IMR-90 (cell line): ENCODE measurements at regions not wholly inside any gene's neighbourhood (a gene's known extent, or its start where the extent isn't known, plus 50 kb on each side); places are given as distances from the start of the nearest gene placed in this dataset.
"Not testable (repeated sequence)": the region's sequence is repeated elsewhere in the genome, so short reads cannot be mapped to it uniquely, and the experiment has no call there.

ENCODE experiments used
- ATAC-seq: fragments of 200-7000 bp; cut with Tn5 transposase; 2 replicates; pipeline ENCODE4 v1.9.1; 2020; ENCODE audit warnings: low read depth, mild to moderate bottlenecking, moderate library complexity
- BruUV-seq: library from RNA; stranded (reverse); fragments of 400-500 nt; replicated peaks from 2 replicates; lab custom pipeline; 2021; lab: Mats Ljungman, UMichigan
- CTCF ChIA-PET: fragments of 300-600 bp; formaldehyde crosslinking; extraction: SDS; loops from one replicate; lab custom pipeline; 2021; ENCODE audit warnings: antibody characterized with exemption; lab: Yijun Ruan, JAX
- POLR2A ChIA-PET: fragments of 300-600 bp; sonication (Branson Sonifier 250); formaldehyde crosslinking; loops from one replicate; lab custom pipeline; 2022; ENCODE audit warnings: antibody characterized with exemption; ENCODE audit not compliant: unreplicated experiment; lab: Charles Lee
- DNase-seq: peaks from one replicate; pipeline ENCODE4 v3.0.0; 2013
- H2AFZ ChIP-seq: replicated peaks from 2 replicates; pipeline ENCODE3; 2013; ENCODE audit warnings: low read length, mild to moderate bottlenecking; ENCODE audit not compliant: poor library complexity
- H2AK5ac ChIP-seq: 2 replicates; pipeline ENCODE4 v1.6.1; 2013; ENCODE audit warnings: low read depth, low read length, inconsistent platforms
- H2AK9ac ChIP-seq: replicated peaks from 2 replicates; pipeline ENCODE3; 2013; ENCODE audit warnings: mild to moderate bottlenecking, low read depth, low read length, moderate library complexity; ENCODE audit not compliant: poor library complexity
- H2BK120ac ChIP-seq: 2 replicates; pipeline ENCODE4 v1.6.1; 2013; ENCODE audit warnings: low read depth, low read length, inconsistent platforms
- H2BK15ac ChIP-seq: 3 replicates; pipeline ENCODE4 v1.6.1; 2013; ENCODE audit warnings: low read depth, low read length, inconsistent platforms
- H2BK20ac ChIP-seq: 2 replicates; pipeline ENCODE4 v1.6.1; 2013; ENCODE audit warnings: low read depth, mild to moderate bottlenecking, inconsistent platforms, low read length, moderate library complexity
- H2BK5ac ChIP-seq: 2 replicates; pipeline ENCODE4 v1.6.1; 2013; ENCODE audit warnings: mild to moderate bottlenecking, low read depth, low read length, inconsistent platforms; ENCODE audit not compliant: poor library complexity, severe bottlenecking
- H3K14ac ChIP-seq: replicated peaks from 2 replicates; pipeline ENCODE4 v1.6.1; 2013; ENCODE audit warnings: low read depth, low read length, inconsistent platforms
- H3K18ac ChIP-seq: 2 replicates; pipeline ENCODE4 v1.6.1; 2013; ENCODE audit warnings: low read depth, low read length, control low read depth
- H3K23ac ChIP-seq: 2 replicates; pipeline ENCODE4 v1.6.1; 2013; ENCODE audit warnings: low read depth, low read length, inconsistent platforms
- H3K27ac ChIP-seq: 2 replicates; pipeline ENCODE4 v1.5.1; 2013; ENCODE audit warnings: mild to moderate bottlenecking, control low read depth, low read length; ENCODE audit not compliant: insufficient read depth
- H3K27me3 ChIP-seq: 2 replicates; pipeline ENCODE4 v1.6.1; 2013; ENCODE audit warnings: low read length; ENCODE audit not compliant: control insufficient read depth, insufficient read depth
- H3K36me3 ChIP-seq: 2 replicates; pipeline ENCODE4 v1.6.1; 2013; ENCODE audit warnings: low read length, mixed read lengths; ENCODE audit not compliant: control insufficient read depth, insufficient read depth
- H3K4ac ChIP-seq: 2 replicates; pipeline ENCODE4 v1.6.1; 2013; ENCODE audit warnings: low read depth, low read length, inconsistent platforms
- H3K4me1 ChIP-seq: 2 replicates; pipeline ENCODE4 v1.6.1; 2013; ENCODE audit warnings: low read length, mixed read lengths; ENCODE audit not compliant: control insufficient read depth, insufficient read depth
- H3K4me2 ChIP-seq: 2 replicates; pipeline ENCODE4 v1.6.1; 2013; ENCODE audit warnings: low read depth, mild to moderate bottlenecking, control low read depth, low read length, moderate library complexity
- H3K4me3 ChIP-seq: 2 replicates; pipeline ENCODE4 v1.5.1; 2013; ENCODE audit warnings: low read depth, mild to moderate bottlenecking, control low read depth, low read length, moderate library complexity; ENCODE audit not compliant: insufficient read depth
- H3K56ac ChIP-seq: 2 replicates; pipeline ENCODE4 v1.6.1; 2013; ENCODE audit warnings: low read length, inconsistent platforms; ENCODE audit not compliant: insufficient read depth; ENCODE audit errors: extremely low read depth
- H3K79me1 ChIP-seq, 2 experiments: 2 replicates each; pipeline ENCODE4 v1.6.1; 2013; ENCODE audit warnings: low read length in 2 of 2, inconsistent platforms in 1 of 2, low read depth in 1 of 2
- H3K9ac ChIP-seq: 2 replicates; pipeline ENCODE4 v1.6.1; 2013; ENCODE audit warnings: low read depth, low read length, control low read depth
- H3K9me1 ChIP-seq: 2 replicates; pipeline ENCODE4 v1.6.1; 2013; ENCODE audit warnings: low read length, inconsistent platforms; ENCODE audit not compliant: insufficient read depth
- H3K9me3 ChIP-seq: 2 replicates; pipeline ENCODE4 v1.6.1; 2013; ENCODE audit warnings: low read length; ENCODE audit not compliant: control insufficient read depth, insufficient read depth
- H4K20me1 ChIP-seq: 2 replicates; pipeline ENCODE4 v1.6.1; 2013; ENCODE audit warnings: low read length, inconsistent platforms; ENCODE audit not compliant: insufficient read depth
- H4K5ac ChIP-seq: 2 replicates; pipeline ENCODE4 v1.6.1; 2013; ENCODE audit warnings: mild to moderate bottlenecking, low read depth, low read length, control low read depth
- H4K8ac ChIP-seq, 2 experiments: 2 replicates each; pipeline ENCODE4 v1.6.1; 2013; ENCODE audit warnings: low read depth in 2 of 2, low read length in 2 of 2, control low read depth in 1 of 2, inconsistent platforms in 1 of 2
- H4K91ac ChIP-seq: 2 replicates; pipeline ENCODE4 v1.6.1; 2013; ENCODE audit warnings: low read depth, low read length, inconsistent platforms; ENCODE audit not compliant: insufficient read depth
- WGBS, 2 experiments: methylation state at CpG; one replicate each; pipeline versions ENCODE4 v1.1.5 to v1.1.7; 2013; ENCODE audit warnings: missing lambda C conversion rate in 2 of 2; ENCODE audit not compliant: insufficient read length in 1 of 2; ENCODE audit errors: extremely low coverage in 2 of 2; 5-methylcytosine and 5-hydroxymethylcytosine counted together
- dilution Hi-C: fragments of 300-500 bp; cut with HindIII; formaldehyde crosslinking; loops from one replicate; pipeline ENCODE4 v1.14.3; 2018; ENCODE audit warnings: low sequenced_read_pairs; ENCODE audit not compliant: unreplicated experiment
- in situ Hi-C: fragments of 300-500 bp; cut with MboI; formaldehyde crosslinking; loops from 3 replicates; pipeline ENCODE4 v1.14.3; 2019; ENCODE audit warnings: low sequenced_read_pairs, inconsistent platforms, mixed read lengths
- intact Hi-C: fragments of 100-400 bp; cut with micrococcal nuclease; formaldehyde crosslinking; loops from 2 replicates; pipeline ENCODE4 v1.10.0; 2022

- H2AK5ac ChIP-seq, intact Hi-C loops, H3K36me3 ChIP-seq, H2BK15ac ChIP-seq, BruUV-seq, H2AK9ac ChIP-seq, H4K5ac ChIP-seq, H3K4me1 ChIP-seq, H3K4me3 ChIP-seq, DNase-seq, H2BK120ac ChIP-seq, H3K27ac ChIP-seq, in situ Hi-C loops, H2BK5ac ChIP-seq, H3K14ac ChIP-seq, H3K4me2 ChIP-seq, H2AFZ ChIP-seq, H2BK20ac ChIP-seq, H3K79me1 ChIP-seq, H4K8ac ChIP-seq, H3K56ac ChIP-seq, ATAC-seq, H3K23ac ChIP-seq, H3K27me3 ChIP-seq, H3K4ac ChIP-seq, H4K91ac ChIP-seq, H3K9me1 ChIP-seq, H3K18ac ChIP-seq, dilution Hi-C loops, H3K9me3 ChIP-seq, CTCF ChIA-PET, POLR2A ChIA-PET, H3K9ac ChIP-seq, H4K20me1 ChIP-seq: not testable (repeated sequence)
- WGBS, 2 experiments: no CpG with 5 or more reads among the region's 3 CpGs
Measured at GRCh38 chr5:42115721-42116120, 190.6 kb downstream of the FBXO4 start.
